NCI-H510A (cell line): ENCODE measurements at regions not wholly inside any gene's neighbourhood (a gene's known extent, or its start where the extent isn't known, plus 50 kb on each side); places are given as distances from the start of the nearest gene placed in this dataset.
"Not testable (repeated sequence)": the region's sequence is repeated elsewhere in the genome, so short reads cannot be mapped to it uniquely, and the experiment has no call there.

Experiments used
- DNase-seq: peaks from one replicate; lab custom pipeline; 2025; lab: John Stamatoyannopoulos, UW

GRCh38 chr16:72455743-72456659 lies 284.0 kb upstream of the PMFBP1 start:
- DNase-seq, result no peak

- not testable (repeated sequence) for DNase-seq
Measured at GRCh38 chr16:72453856-72454255, 281.9 kb upstream of the PMFBP1 start.

- no peak for DNase-seq
Measured at GRCh38 chr16:72444696-72445095, 272.7 kb upstream of the PMFBP1 start.

- no peak for DNase-seq
Measured at GRCh38 chr16:72443809-72444208, 271.9 kb upstream of the PMFBP1 start.

- no peak for DNase-seq
Measured at GRCh38 chr16:72442385-72443158, 270.6 kb upstream of the PMFBP1 start.

GRCh38 chr16:72437891-72438290 lies 265.9 kb upstream of the PMFBP1 start:
- no peak for DNase-seq

GRCh38 chr16:72434159-72434558 lies 262.2 kb upstream of the PMFBP1 start:
- DNase-seq, result no peak

- DNase-seq, result no peak
Measured at GRCh38 chr16:72430121-72430520, 258.2 kb upstream of the PMFBP1 start.

- no peak for DNase-seq
Measured at GRCh38 chr16:72429671-72430081, 257.7 kb upstream of the PMFBP1 start.

GRCh38 chr16:72428681-72429376 lies 256.9 kb upstream of the PMFBP1 start:
- DNase-seq, result no peak

- DNase-seq, result no peak
Measured at GRCh38 chr16:72427783-72428331, 255.9 kb upstream of the PMFBP1 start.

GRCh38 chr16:72427051-72427782 lies 255.3 kb upstream of the PMFBP1 start:
- no peak for DNase-seq

- no peak for DNase-seq
Measured at GRCh38 chr16:72426386-72426785, 254.4 kb upstream of the PMFBP1 start.

- DNase-seq, result no peak
Measured at GRCh38 chr16:72425571-72426341, 253.8 kb upstream of the PMFBP1 start.

GRCh38 chr16:72424757-72425156 lies 252.8 kb upstream of the PMFBP1 start:
- no peak for DNase-seq

- no peak for DNase-seq
Measured at GRCh38 chr16:72422308-72422897, 250.4 kb upstream of the PMFBP1 start.

- no peak for DNase-seq
Measured at GRCh38 chr16:72419638-72420037, 247.7 kb upstream of the PMFBP1 start.

- no peak for DNase-seq
Measured at GRCh38 chr16:72415379-72415778, 243.4 kb upstream of the PMFBP1 start.

- no peak for DNase-seq
Measured at GRCh38 chr16:72410492-72410891, 238.5 kb upstream of the PMFBP1 start.

- DNase-seq, result no peak
Measured at GRCh38 chr16:72409423-72409822, 237.5 kb upstream of the PMFBP1 start.
